Gastrocnemius medialis (tissue), 4 donors: ENCODE measurements at regions not wholly inside any gene's neighbourhood (a gene's known extent, or its start where the extent isn't known, plus 50 kb on each side); places are given as distances from the start of the nearest gene placed in this dataset.

Experiments used
- ATAC-seq, 2 donors: fragments of 150-250 bp; one replicate each; pipeline ENCODE4 v1.9.1; 2016
- DNase-seq, 2 donors: peaks; one replicate each; pipeline ENCODE4 v3.0.0-alpha.2; 2019
- H3K27ac ChIP-seq, 4 donors: fragments of 200-600 bp; sonication (generic); 1 replicate in 1 of 4; 2 replicates in 3 of 4; pipeline ENCODE4 v1.5.1; 2016 to 2018; ENCODE audit warnings: mild to moderate bottlenecking in 2 of 4, moderate library complexity in 1 of 4
- H3K27me3 ChIP-seq, 3 donors: fragments of 200-600 bp; sonication (generic) in 2 of 3; 1 replicate in 1 of 3; 2 replicates in 2 of 3; pipeline versions ENCODE4 v1.5.1 to v1.6.0; 2016 to 2019; ENCODE audit warnings: mild to moderate bottlenecking in 1 of 3, moderate library complexity in 1 of 3
- H3K36me3 ChIP-seq, 2 donors: fragments of 200-600 bp; sonication (generic) in 1 of 2; one replicate each; pipeline ENCODE4 v1.5.1; 2017 to 2018
- H3K4me1 ChIP-seq, 2 donors: fragments of 200-600 bp; sonication (generic) in 1 of 2; one replicate each; pipeline ENCODE4 v1.5.1; 2016 to 2017; ENCODE audit warnings: mild to moderate bottlenecking in 2 of 2
- H3K4me3 ChIP-seq, 4 donors: fragments of 200-600 bp; sonication (generic) in 3 of 4; 1 replicate in 1 of 4; 2 replicates in 3 of 4; pipeline ENCODE4 v1.5.1; 2016 to 2019; ENCODE audit warnings: mild to moderate bottlenecking in 2 of 4
- H3K9me3 ChIP-seq, 3 donors: fragments of 200-600 bp; sonication (generic) in 2 of 3; 1 replicate in 1 of 3; 2 replicates in 2 of 3; pipeline ENCODE4 v1.5.1; 2016 to 2019
- CTCF ChIP-seq, 5 experiments: fragments of 450-650 bp in 3 of 5; fragments of 200-600 bp in 2 of 5; sonication (generic) in 2 of 5; IDR thresholded peaks in 4 of 5; conservative IDR thresholded peaks in 1 of 5; 1 replicate in 4 of 5; 2 replicates in 1 of 5; pipeline ENCODE4 v1.5.1; 2016 to 2019; ENCODE audit warnings: antibody characterized with exemption in 5 of 5, mild to moderate bottlenecking in 3 of 5, moderate library complexity in 3 of 5
- POLR2A ChIP-seq, 2 donors: fragments of 450-650 bp; IDR thresholded peaks; one replicate each; pipeline ENCODE4 v1.6.1; 2017; ENCODE audit warnings: antibody characterized with exemption in 2 of 2, mild to moderate bottlenecking in 2 of 2, moderate library complexity in 2 of 2
- in situ Hi-C, 4 donors: fragments of 200-750 bp; cut with MboI; loops; one replicate each; pipeline versions ENCODE4 v1.15.0 to v1.8.0; 2017; ENCODE audit warnings: low sequenced_read_pairs in 4 of 4
- intact Hi-C: fragments of 100-400 bp; cut with DNase I; formaldehyde crosslinking; loops from one replicate; pipeline ENCODE4 v1.15.1; 2023; ENCODE audit warnings: low total_unique reads

DNA sequence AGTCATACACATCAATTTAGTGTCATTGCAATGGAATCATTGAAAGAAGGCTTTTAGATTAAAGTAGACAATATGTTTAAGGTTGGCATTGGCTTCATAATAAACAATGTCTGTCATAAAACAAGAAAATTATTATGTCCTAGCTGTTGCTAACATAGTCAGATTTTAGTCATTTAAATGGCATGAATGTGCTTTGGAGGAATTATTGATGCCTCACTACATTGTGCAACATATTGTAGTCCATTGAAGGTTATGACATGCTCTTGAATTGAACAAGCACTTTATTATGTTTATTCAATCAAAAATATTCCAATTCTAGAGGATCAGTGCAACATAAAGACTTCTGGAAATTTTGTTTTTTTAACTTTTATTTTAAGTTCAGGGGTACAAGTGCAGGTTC, 489.8 kb upstream of the AMOT start:
- Histone ChIP-seq H3K27me3 (no peaks in the 10 kb centered on the region), H3K27ac (no peak overlapping the region), H3K4me1 (no peaks in the 10 kb centered on the region), H3K9me3 (no peaks in the 10 kb centered on the region), H3K4me3 (no peak overlapping the region), H3K36me3 (no peaks in the 10 kb centered on the region)
- TF ChIP-seq POLR2A (IDR thresholded peaks at IDR 0.05): no peak
- TF ChIP-seq CTCF (IDR thresholded peaks at IDR 0.05 in 4 of 5, conservative IDR thresholded peaks at IDR 0.05 in 1 of 5): no peak
- intact Hi-C loops (no loop called here), in situ Hi-C loops (no loop called here)
- DNase-seq: no peak
- ATAC-seq: no peak

GRCh38 chrX:113315927-113316326, 475.3 kb upstream of the AMOT start:
- DNase-seq (no peak), ATAC-seq (no peak)
- intact Hi-C loops: no loop called here
- Histone ChIP-seq H3K9me3 (no peaks in the 10 kb centered on the region), H3K4me3 (no peak overlapping the region), H3K4me1 (no peaks in the 10 kb centered on the region), H3K27ac (no peak overlapping the region), H3K36me3 (no peaks in the 10 kb centered on the region), H3K27me3 (no peaks in the 10 kb centered on the region)
- in situ Hi-C loops: no loop called here
- no peak for TF ChIP-seq CTCF (IDR thresholded peaks at IDR 0.05 in 4 of 5, conservative IDR thresholded peaks at IDR 0.05 in 1 of 5)
- no peak for TF ChIP-seq POLR2A (IDR thresholded peaks at IDR 0.05)

- Histone ChIP-seq H3K9me3 (no peaks in the 10 kb centered on the region), H3K27ac (no peak overlapping the region), H3K4me3 (no peak overlapping the region), H3K27me3 (peaks cover 0 to 6% (median 0%) of the 10 kb centered on the region in 3 donors), H3K36me3 (no peaks in the 10 kb centered on the region), H3K4me1 (no peaks in the 10 kb centered on the region)
- no peak for DNase-seq
- in situ Hi-C loops: no loop called here
- intact Hi-C loops: no loop called here
- no peak for TF ChIP-seq POLR2A (IDR thresholded peaks at IDR 0.05)
- no peak for TF ChIP-seq CTCF (IDR thresholded peaks at IDR 0.05 in 4 of 5, conservative IDR thresholded peaks at IDR 0.05 in 1 of 5)
- ATAC-seq: no peak
Observed at GRCh38 chrX:113305496-113305895, 464.9 kb upstream of the AMOT start.

DNA sequence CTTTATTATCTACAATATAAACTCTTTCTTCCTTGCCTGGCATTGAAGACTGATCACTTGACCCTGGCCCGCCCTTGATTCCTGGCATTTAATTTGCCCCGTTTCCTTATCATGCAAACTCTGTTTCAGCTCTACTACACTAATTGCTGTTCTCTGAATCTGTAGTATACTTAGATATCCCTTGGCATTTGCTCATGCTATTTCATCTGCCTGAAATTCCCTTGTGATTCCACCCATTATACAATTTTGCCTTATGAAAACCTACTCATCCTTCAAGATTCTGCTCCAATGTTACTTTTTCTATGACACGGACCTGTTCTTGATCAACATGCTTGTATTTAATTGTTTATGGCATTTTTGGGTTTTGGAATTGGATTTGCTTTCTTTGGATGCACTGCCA, 459.9 kb upstream of the AMOT start:
- no peak overlapping the region for H3K27ac ChIP-seq
- no peaks in the 10 kb centered on the region for H3K9me3 ChIP-seq
- H3K4me3 ChIP-seq: no peak overlapping the region
- TF ChIP-seq POLR2A (IDR thresholded peaks at IDR 0.05) (no peak), CTCF (IDR thresholded peaks at IDR 0.05 in 4 of 5, conservative IDR thresholded peaks at IDR 0.05 in 1 of 5) (no peak)
- H3K4me1 ChIP-seq: no peaks in the 10 kb centered on the region
- DNase-seq: no peak
- ATAC-seq: no peak
- H3K36me3 ChIP-seq: no peaks in the 10 kb centered on the region
- no peaks in the 10 kb centered on the region for H3K27me3 ChIP-seq
- in situ Hi-C loops (no loop called here), intact Hi-C loops (no loop called here)

- in situ Hi-C loops (no loop called here), intact Hi-C loops (no loop called here)
- TF ChIP-seq CTCF (IDR thresholded peaks at IDR 0.05 in 4 of 5, conservative IDR thresholded peaks at IDR 0.05 in 1 of 5) (no peak), POLR2A (IDR thresholded peaks at IDR 0.05) (no peak)
- Histone ChIP-seq H3K9me3 (no peaks in the 10 kb centered on the region), H3K27ac (no peak overlapping the region), H3K4me3 (no peak overlapping the region), H3K27me3 (no peaks in the 10 kb centered on the region), H3K4me1 (no peaks in the 10 kb centered on the region), H3K36me3 (no peaks in the 10 kb centered on the region)
- no peak for ATAC-seq
- DNase-seq: no peak
Observed at GRCh38 chrX:113297437-113297836, 456.8 kb upstream of the AMOT start.
